SK-N-SH (cell line): ENCODE measurements at regions not wholly inside any gene's neighbourhood (a gene's known extent, or its start where the extent isn't known, plus 50 kb on each side); places are given as distances from the start of the nearest gene placed in this dataset.

Source experiments
- CTCF ChIA-PET: fragments of 300-600, 350-600 bp; formaldehyde crosslinking; extraction: SDS; loops from one replicate; lab custom pipeline; 2021; lab: Yijun Ruan, JAX
- POLR2A ChIA-PET: fragments of 350-600 bp; sonication (Branson Sonifier 250); formaldehyde crosslinking; extraction: SDS; loops from one replicate; lab custom pipeline; 2020; ENCODE audit warnings: antibody characterized with exemption, inconsistent platforms; lab: Yijun Ruan, JAX
- DNase-seq: peaks from one replicate; pipeline ENCODE4 v3.0.0; 2012
- H2AFZ ChIP-seq: fragments of 200-600 bp; sonication (generic); 2 replicates; pipeline ENCODE4 v1.8.1; 2016; ENCODE audit warnings: antibody characterized with exemption, mild to moderate bottlenecking, low read depth
- H3F3A ChIP-seq: fragments of 200-600 bp; sonication (generic); replicated peaks from 2 replicates; pipeline ENCODE3; 2016; ENCODE audit warnings: antibody characterized with exemption, mild to moderate bottlenecking; ENCODE audit not compliant: insufficient read depth
- H3K27ac ChIP-seq, 2 experiments: fragments of 200-500 bp in 1 of 2; fragments of 200-600 bp in 1 of 2; sonication (Bioruptor generic) in 1 of 2; sonication (generic), shearing (Covaris generic) in 1 of 2; 2 replicates each; pipeline versions ENCODE4 v1.5.1 to v1.6.1; 2014 to 2016; ENCODE audit warnings: low read depth in 2 of 2, inconsistent platforms in 1 of 2, low read length in 1 of 2, mild to moderate bottlenecking in 1 of 2, mixed read lengths in 1 of 2
- H3K27me3 ChIP-seq: fragments of 200-600 bp; sonication (generic), shearing (Covaris generic); 2 replicates; pipeline ENCODE4 v1.6.1; 2016; ENCODE audit warnings: mixed run types; ENCODE audit not compliant: insufficient read depth
- H3K36me3 ChIP-seq, 2 experiments: fragments of 200-500 bp in 1 of 2; fragments of 200-600 bp in 1 of 2; sonication (Bioruptor generic) in 1 of 2; sonication (generic) in 1 of 2; replicated peaks in 1 of 2; 2 replicates each; pipeline versions ENCODE3 to v1.5.1; 2014 to 2016; ENCODE audit warnings: low read length in 1 of 2, mild to moderate bottlenecking in 1 of 2; ENCODE audit not compliant: insufficient read depth in 2 of 2, control insufficient read depth in 1 of 2
- H3K4me1 ChIP-seq, 2 experiments: fragments of 200-500 bp in 1 of 2; fragments of 200-600 bp in 1 of 2; sonication (Bioruptor generic) in 1 of 2; sonication (generic), shearing (Covaris generic) in 1 of 2; 2 replicates each; pipeline versions ENCODE4 v1.5.1 to v1.6.1; 2014 to 2016; ENCODE audit warnings: low read depth in 1 of 2, low read length in 1 of 2, mixed run types in 1 of 2; ENCODE audit not compliant: insufficient read depth in 2 of 2, control insufficient read depth in 1 of 2
- H3K4me2 ChIP-seq: fragments of 200-600 bp; sonication (generic), shearing (Covaris generic); 2 replicates; pipeline ENCODE4 v1.6.1; 2017; ENCODE audit warnings: mixed run types
- H3K4me3 ChIP-seq, 2 experiments: fragments of 200-500 bp in 1 of 2; fragments of 200-600 bp in 1 of 2; sonication (Bioruptor generic) in 1 of 2; sonication (generic), shearing (Covaris generic) in 1 of 2; 2 replicates each; pipeline versions ENCODE4 v1.5.1 to v1.8.1; 2014 to 2016; ENCODE audit warnings: low read depth in 2 of 2, inconsistent platforms in 1 of 2, low read length in 1 of 2, mild to moderate bottlenecking in 1 of 2, mixed read lengths in 1 of 2, moderate library complexity in 1 of 2
- H3K79me2 ChIP-seq: fragments of 200-600 bp; sonication (generic); 2 replicates; pipeline ENCODE4 v1.8.1; 2017; ENCODE audit warnings: mild to moderate bottlenecking; ENCODE audit not compliant: insufficient read depth
- H3K9ac ChIP-seq: fragments of 200-600 bp; sonication (generic); 2 replicates; pipeline ENCODE4 v1.6.1; 2017; ENCODE audit warnings: mixed run types
- H3K9me2 ChIP-seq: fragments of 200-600 bp; sonication (generic); 2 replicates; pipeline ENCODE4 v1.6.1; 2017; ENCODE audit warnings: mixed run types
- H3K9me3 ChIP-seq: fragments of 200-600 bp; sonication (generic); 2 replicates; pipeline ENCODE4 v1.6.1; 2017; ENCODE audit warnings: mixed run types, mild to moderate bottlenecking, moderate library complexity
- H4K20me1 ChIP-seq: fragments of 200-600 bp; sonication (generic); 2 replicates; pipeline ENCODE4 v1.6.1; 2017; ENCODE audit warnings: mild to moderate bottlenecking, mixed run types; ENCODE audit not compliant: insufficient read depth
- ELF1 ChIP-seq: IDR thresholded peaks from 2 replicates; pipeline ENCODE4 v1.4.0; 2012
- FOXJ3 ChIP-seq: sonication (generic); formaldehyde crosslinking; IDR thresholded peaks from 2 replicates; pipeline ENCODE4 v1.5.1; 2020; ENCODE audit warnings: mild to moderate bottlenecking, missing genetic modification reagents
- GABPA ChIP-seq: IDR thresholded peaks from 2 replicates; pipeline ENCODE4 v1.4.0; 2012; ENCODE audit warnings: low read depth, mild to moderate bottlenecking
- IRF3 ChIP-seq: fragments of 150-350 bp; IDR thresholded peaks from 2 replicates; pipeline ENCODE4 v1.6.1; 2016; ENCODE audit warnings: mild to moderate bottlenecking, low read depth, low read length
- MEF2A ChIP-seq: IDR thresholded peaks from 2 replicates; pipeline ENCODE4 v1.4.0; 2012; ENCODE audit warnings: low read depth, borderline replicate concordance
- POLR2AphosphoS5 ChIP-seq: IDR thresholded peaks from 2 replicates; pipeline ENCODE4 v1.6.1; 2012; ENCODE audit warnings: low read depth, low read length
- RAD21 ChIP-seq: IDR thresholded peaks from 2 replicates; pipeline ENCODE4 v1.6.1; 2012; ENCODE audit warnings: mild to moderate bottlenecking, low read length
- RCOR1 ChIP-seq: fragments of 150-350 bp; IDR thresholded peaks from 2 replicates; pipeline ENCODE4 v1.6.1; 2017; ENCODE audit warnings: antibody characterized with exemption, low read length
- RFX5 ChIP-seq: IDR thresholded peaks from 2 replicates; pipeline ENCODE4 v1.6.1; 2012; ENCODE audit warnings: mild to moderate bottlenecking, improper control_type of control experiment, low read length
- RXRA ChIP-seq: IDR thresholded peaks from 2 replicates; pipeline ENCODE4 v1.4.0; 2012; ENCODE audit warnings: low read depth, mild to moderate bottlenecking, borderline replicate concordance
- SMC3 ChIP-seq: IDR thresholded peaks from 2 replicates; pipeline ENCODE4 v1.6.1; 2012; ENCODE audit warnings: low read depth, low read length, improper control_type of control experiment
- USF1 ChIP-seq: IDR thresholded peaks from 2 replicates; pipeline ENCODE4 v1.4.0; 2012; ENCODE audit warnings: low read depth, borderline replicate concordance
- YY1 ChIP-seq: IDR thresholded peaks from 2 replicates; pipeline ENCODE4 v1.4.0; 2012; ENCODE audit warnings: low read depth, mild to moderate bottlenecking
- ZBTB33 ChIP-seq: IDR thresholded peaks from 2 replicates; pipeline ENCODE4 v1.4.0; 2012; ENCODE audit warnings: low read depth, borderline replicate concordance
- WGBS: methylation state at CpG from one replicate; pipeline ENCODE4 v1.1.6; 2017; ENCODE audit warnings: low lambda C conversion rate; 5-methylcytosine and 5-hydroxymethylcytosine counted together
- TF ChIP-seq, protein P1 (sequence below): IDR thresholded peaks from 2 replicates; pipeline ENCODE4; 2012

DNA sequence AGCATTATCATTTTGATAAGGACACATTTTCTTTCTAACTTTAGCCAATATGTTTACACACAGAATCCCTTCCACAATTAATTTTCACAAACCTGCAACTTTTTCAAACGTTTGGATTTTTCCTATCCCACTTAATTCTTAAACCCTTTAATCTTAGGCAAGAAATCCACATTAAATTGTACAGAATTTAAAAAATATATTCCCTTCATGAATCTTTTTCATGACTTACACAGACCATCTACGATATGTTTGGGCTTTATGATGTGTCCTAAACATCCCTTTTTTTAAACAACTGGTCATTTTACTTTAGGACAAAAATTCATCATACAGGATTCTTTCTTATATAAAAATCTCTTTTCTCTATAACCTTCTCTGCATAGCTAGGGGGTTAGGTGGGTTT is 241.5 kb upstream of the CNTNAP4 start:
- no peak overlapping the region for H3K9ac ChIP-seq
- H3K4me1 ChIP-seq, result no peaks in the 10 kb centered on the region
- ChIA-PET CTCF (no interaction called here), POLR2A (no interaction called here)
- H3K4me3 ChIP-seq, result no peak overlapping the region
- H4K20me1 ChIP-seq, result no peaks in the 10 kb centered on the region
- no peaks in the 10 kb centered on the region for H3K9me3 ChIP-seq
- no peaks in the 10 kb centered on the region for H3K36me3 ChIP-seq
- H3F3A ChIP-seq, result no peaks in the 10 kb centered on the region
- no peaks in the 10 kb centered on the region for H3K9me2 ChIP-seq
- TF ChIP-seq YY1 (no peak), FOXJ3 (no peak), ELF1 (no peak), RXRA (no peak), RFX5 (no peak), RCOR1 (no peak), ZBTB33 (no peak)
- TF ChIP-seq, protein P1, sequence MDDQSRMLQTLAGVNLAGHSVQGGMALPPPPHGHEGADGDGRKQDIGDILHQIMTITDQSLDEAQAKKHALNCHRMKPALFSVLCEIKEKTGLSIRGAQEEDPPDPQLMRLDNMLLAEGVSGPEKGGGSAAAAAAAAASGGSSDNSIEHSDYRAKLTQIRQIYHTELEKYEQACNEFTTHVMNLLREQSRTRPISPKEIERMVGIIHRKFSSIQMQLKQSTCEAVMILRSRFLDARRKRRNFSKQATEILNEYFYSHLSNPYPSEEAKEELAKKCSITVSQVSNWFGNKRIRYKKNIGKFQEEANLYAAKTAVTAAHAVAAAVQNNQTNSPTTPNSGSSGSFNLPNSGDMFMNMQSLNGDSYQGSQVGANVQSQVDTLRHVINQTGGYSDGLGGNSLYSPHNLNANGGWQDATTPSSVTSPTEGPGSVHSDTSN, result no peak
- TF ChIP-seq, all 33 proteins: peak for 0
- Histone ChIP-seq H3K4me2 (no peak overlapping the region), H3K27ac (no peak overlapping the region), H3K27me3 (no peaks in the 10 kb centered on the region), H3K79me2 (no peaks in the 10 kb centered on the region), H2AFZ (no peak overlapping the region)
- DNase-seq, result no peak
- 9% methylated on average over 2 of the region's 2 CpGs for WGBS

- no peak overlapping the region for H3K27ac ChIP-seq
- no peaks in the 10 kb centered on the region for H3K27me3 ChIP-seq
- no peak overlapping the region for H3K4me3 ChIP-seq
- H4K20me1 ChIP-seq, result no peaks in the 10 kb centered on the region
- H3F3A ChIP-seq, result no peaks in the 10 kb centered on the region
- no peaks in the 10 kb centered on the region for H3K9me2 ChIP-seq
- H3K9me3 ChIP-seq, result no peaks in the 10 kb centered on the region; the same call in 1 of the 2 replicates
- no peak overlapping the region for H2AFZ ChIP-seq
- H3K4me2 ChIP-seq, result no peak overlapping the region
- no peaks in the 10 kb centered on the region for H3K79me2 ChIP-seq
- no peaks in the 10 kb centered on the region for H3K4me1 ChIP-seq
- 5% methylated on average over 1 of the region's 1 CpG for whole genome bisulfite sequencing
- DNase-seq, result no peak
- H3K36me3 ChIP-seq, result no peaks in the 10 kb centered on the region
- TF ChIP-seq MEF2A, result no peak
- TF ChIP-seq FOXJ3, result no peak
- TF ChIP-seq, all 33 proteins: peak for 0
- ChIA-PET CTCF (no interaction called here), POLR2A (no interaction called here)
- H3K9ac ChIP-seq, result no peak overlapping the region
Measured at GRCh38 chr16:76038097-76038496, 239.1 kb upstream of the CNTNAP4 start.

DNA sequence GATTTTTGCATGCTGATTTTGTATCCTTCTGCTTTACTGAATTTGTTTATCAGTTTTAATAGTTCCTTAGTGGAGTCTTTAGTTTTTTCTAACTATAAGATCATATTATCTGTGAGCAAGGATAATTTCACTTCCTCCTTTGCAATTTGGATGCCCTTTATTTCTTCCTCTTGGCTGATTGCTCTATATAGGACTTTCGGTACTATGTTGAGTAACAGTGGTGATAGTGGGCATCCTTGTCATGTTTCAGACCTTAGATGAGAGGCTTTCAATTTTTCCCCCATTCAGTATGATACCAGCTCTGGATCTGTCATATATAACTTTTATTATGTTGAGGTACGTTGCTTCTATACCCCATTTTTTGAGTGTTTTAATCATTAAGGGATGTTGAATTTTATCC is 224.5 kb upstream of the CNTNAP4 start:
- H3K4me3 ChIP-seq, result no peak overlapping the region; a peak in 1 of 4 replicates
- POLR2A ChIA-PET, result interaction anchor here (0.5 kb wide), 1 partner anchor 25 kb away, joined by 5 read pairs; no protein-coding TSS in a partner anchor
- 17% methylated on average over 2 of the region's 2 CpGs for WGBS
- no peak for DNase-seq
- H3K9ac ChIP-seq, result no peak overlapping the region
- no peak overlapping the region for H3K4me2 ChIP-seq
- no peak overlapping the region for H3K27ac ChIP-seq
- H3K27me3 ChIP-seq, result no peaks in the 10 kb centered on the region
- H2AFZ ChIP-seq, result no peak overlapping the region
- TF ChIP-seq RXRA, result no peak
- TF ChIP-seq RAD21, result no peak
- TF ChIP-seq IRF3, result no peak
- TF ChIP-seq USF1, result no peak
- TF ChIP-seq POLR2AphosphoS5, result no peak
- TF ChIP-seq RCOR1, result no peak
- no peak for TF ChIP-seq GABPA
- no peak for TF ChIP-seq SMC3
- TF ChIP-seq, all 33 proteins: peak for 0
- H3K9me2 ChIP-seq, result no peaks in the 10 kb centered on the region
- H3K36me3 ChIP-seq, result no peaks in the 10 kb centered on the region
- no peaks in the 10 kb centered on the region for H3K9me3 ChIP-seq
- H3F3A ChIP-seq, result no peaks in the 10 kb centered on the region
- no peaks in the 10 kb centered on the region for H3K79me2 ChIP-seq
- no peaks in the 10 kb centered on the region for H4K20me1 ChIP-seq
- CTCF ChIA-PET, result no interaction called here
- H3K4me1 ChIP-seq, result no peaks in the 10 kb centered on the region
